Right atrium auricular region (tissue), 2 donors: ENCODE measurements at regions not wholly inside any gene's neighbourhood (a gene's known extent, or its start where the extent isn't known, plus 50 kb on each side); places are given as distances from the start of the nearest gene placed in this dataset.

Experiments
- DNase-seq: peaks from one replicate; pipeline ENCODE4 v3.0.0-alpha.2; 2019; ENCODE audit warnings: low spot score
- H3K27ac ChIP-seq, 2 donors: fragments of 200-600 bp; sonication (generic); 1 replicate in 1 of 2; 2 replicates in 1 of 2; pipeline ENCODE4 v1.5.1; 2016 to 2019
- H3K27me3 ChIP-seq, 2 donors: fragments of 200-600 bp; sonication (generic); one replicate each; pipeline versions ENCODE4 v1.5.1 to v1.6.0; 2017 to 2019
- H3K36me3 ChIP-seq: fragments of 200-600 bp; sonication (generic); one replicate; pipeline ENCODE4 v1.5.1; 2016
- H3K4me1 ChIP-seq, 2 donors: fragments of 200-600 bp; sonication (generic); one replicate each; pipeline versions ENCODE4 v1.5.1 to v1.6.0; 2017 to 2019
- H3K4me3 ChIP-seq, 2 donors: fragments of 200-600 bp; sonication (generic); 1 replicate in 1 of 2; 2 replicates in 1 of 2; pipeline ENCODE4 v1.5.1; 2017 to 2019; ENCODE audit warnings: mild to moderate bottlenecking in 1 of 2, moderate library complexity in 1 of 2
- H3K9me3 ChIP-seq, 2 donors: fragments of 200-600 bp; sonication (generic); one replicate each; pipeline ENCODE4 v1.5.1; 2019
- TF ChIP-seq, protein P1 (sequence below), 2 donors: fragments of 200-600 bp; sonication (generic); IDR thresholded peaks; one replicate each; pipeline ENCODE4 v1.5.1; 2019; ENCODE audit warnings: antibody characterized with exemption in 2 of 2

DNA sequence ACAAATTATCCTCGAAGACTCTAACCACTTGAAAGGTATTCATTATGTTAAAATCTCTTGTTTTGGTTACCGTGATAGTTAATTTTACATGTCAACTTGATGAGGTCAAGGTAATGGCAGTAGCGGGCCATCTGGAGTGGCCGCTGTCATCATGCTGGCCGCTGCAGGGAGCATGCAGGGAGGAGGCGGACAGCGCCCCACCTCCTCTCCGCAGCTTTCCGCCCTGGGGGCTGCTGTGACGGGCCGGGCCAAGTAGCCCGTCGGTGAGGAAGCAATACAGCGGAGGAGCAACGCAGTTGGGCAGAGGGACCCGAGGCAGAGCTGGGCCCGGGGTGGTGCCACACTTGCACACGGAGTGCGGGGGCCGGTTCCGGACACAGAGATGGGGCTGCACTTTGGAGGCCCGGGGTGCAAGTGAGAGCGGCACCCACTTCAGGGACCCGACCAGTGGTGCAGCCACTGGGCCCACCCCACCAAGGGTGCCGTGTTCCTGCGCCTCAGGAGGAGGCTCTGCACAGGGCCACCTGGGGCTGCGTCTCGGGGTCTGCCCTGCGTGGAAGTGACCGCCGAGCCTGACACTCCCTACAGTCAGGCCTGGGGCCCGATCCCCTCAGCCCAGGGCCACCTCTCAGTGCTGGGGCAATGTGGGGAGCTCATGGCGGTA lies 452.4 kb downstream of the LRATD1 start:
- Histone ChIP-seq H3K36me3 (no peaks in the 10 kb centered on the region), H3K27me3 (no peaks in the 10 kb centered on the region), H3K4me3 (no peak overlapping the region)

DNA sequence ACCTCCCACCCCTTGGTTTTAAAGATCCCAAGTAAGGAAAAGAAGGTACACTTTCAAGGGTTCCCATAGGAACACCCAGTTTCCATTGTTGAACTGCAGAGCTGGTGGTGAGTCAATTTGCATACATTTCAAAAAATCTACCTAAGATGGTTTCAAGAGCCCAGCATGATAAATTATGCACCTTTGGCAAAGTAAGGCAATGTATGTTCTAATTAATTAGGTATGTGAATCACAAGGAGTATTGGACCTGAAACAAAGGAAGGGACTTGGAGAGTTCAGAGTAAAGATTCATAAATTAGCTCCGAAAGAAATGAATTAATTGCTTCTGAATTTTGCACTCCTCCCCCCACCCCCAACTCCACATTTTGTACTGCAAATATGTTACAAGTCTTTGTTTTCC lies 459.7 kb downstream of the LRATD1 start:
- H3K4me3 ChIP-seq, result no peak overlapping the region
- TF ChIP-seq, protein P1, sequence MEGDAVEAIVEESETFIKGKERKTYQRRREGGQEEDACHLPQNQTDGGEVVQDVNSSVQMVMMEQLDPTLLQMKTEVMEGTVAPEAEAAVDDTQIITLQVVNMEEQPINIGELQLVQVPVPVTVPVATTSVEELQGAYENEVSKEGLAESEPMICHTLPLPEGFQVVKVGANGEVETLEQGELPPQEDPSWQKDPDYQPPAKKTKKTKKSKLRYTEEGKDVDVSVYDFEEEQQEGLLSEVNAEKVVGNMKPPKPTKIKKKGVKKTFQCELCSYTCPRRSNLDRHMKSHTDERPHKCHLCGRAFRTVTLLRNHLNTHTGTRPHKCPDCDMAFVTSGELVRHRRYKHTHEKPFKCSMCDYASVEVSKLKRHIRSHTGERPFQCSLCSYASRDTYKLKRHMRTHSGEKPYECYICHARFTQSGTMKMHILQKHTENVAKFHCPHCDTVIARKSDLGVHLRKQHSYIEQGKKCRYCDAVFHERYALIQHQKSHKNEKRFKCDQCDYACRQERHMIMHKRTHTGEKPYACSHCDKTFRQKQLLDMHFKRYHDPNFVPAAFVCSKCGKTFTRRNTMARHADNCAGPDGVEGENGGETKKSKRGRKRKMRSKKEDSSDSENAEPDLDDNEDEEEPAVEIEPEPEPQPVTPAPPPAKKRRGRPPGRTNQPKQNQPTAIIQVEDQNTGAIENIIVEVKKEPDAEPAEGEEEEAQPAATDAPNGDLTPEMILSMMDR (IDR thresholded peaks at IDR 0.05), result no peak
- no peaks in the 10 kb centered on the region for H3K4me1 ChIP-seq
- H3K9me3 ChIP-seq, result no peaks in the 10 kb centered on the region
- no peak overlapping the region for H3K27ac ChIP-seq
- no peaks in the 10 kb centered on the region for H3K36me3 ChIP-seq
- no peak for DNase-seq
- no peaks in the 10 kb centered on the region for H3K27me3 ChIP-seq

More for the DNA sequence above, 452.4 kb downstream of the LRATD1 start:
- no peak overlapping the region for H3K27ac ChIP-seq
- no peaks in the 10 kb centered on the region for H3K9me3 ChIP-seq
- no peaks in the 10 kb centered on the region for H3K4me1 ChIP-seq
- no peak for DNase-seq
- TF ChIP-seq, protein P1 (IDR thresholded peaks at IDR 0.05), result no peak

GRCh38 chr2:15092691-15093090 lies 460.2 kb downstream of the LRATD1 start:
- TF ChIP-seq, protein P1 (IDR thresholded peaks at IDR 0.05), result no peak
- no peaks in the 10 kb centered on the region for H3K9me3 ChIP-seq
- DNase-seq, result no peak
- no peak overlapping the region for H3K4me3 ChIP-seq
- H3K27me3 ChIP-seq, result no peaks in the 10 kb centered on the region
- H3K4me1 ChIP-seq, result no peaks in the 10 kb centered on the region
- no peaks in the 10 kb centered on the region for H3K36me3 ChIP-seq
- no peak overlapping the region for H3K27ac ChIP-seq

DNA sequence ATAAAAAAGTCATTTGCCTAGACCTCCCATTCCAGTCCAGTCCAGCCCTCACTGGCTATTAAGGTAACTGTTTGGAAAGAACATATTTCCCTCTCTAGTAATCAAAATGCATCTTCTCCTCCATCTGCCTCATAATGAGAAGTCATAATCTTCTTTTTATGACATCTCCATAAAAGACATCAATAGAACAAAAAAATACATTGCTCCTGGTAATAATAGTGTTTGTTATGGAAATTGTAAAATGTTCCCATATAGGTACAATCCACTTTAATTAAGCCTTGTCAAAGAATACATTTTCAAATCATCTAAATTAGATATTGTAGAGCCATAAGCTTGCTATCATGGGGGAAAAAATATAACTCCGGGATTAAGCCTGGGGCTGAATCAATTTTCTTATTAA lies 461.6 kb downstream of the LRATD1 start:
- Histone ChIP-seq H3K36me3 (no peaks in the 10 kb centered on the region), H3K9me3 (no peaks in the 10 kb centered on the region), H3K27me3 (no peaks in the 10 kb centered on the region), H3K27ac (no peak overlapping the region), H3K4me3 (no peak overlapping the region), H3K4me1 (no peaks in the 10 kb centered on the region)
- DNase-seq, result no peak
- TF ChIP-seq, protein P1 (IDR thresholded peaks at IDR 0.05), result no peak

GRCh38 chr2:15096873-15097272 lies 464.3 kb downstream of the NBAS start:
- H3K9me3 ChIP-seq, result no peaks in the 10 kb centered on the region
- no peak overlapping the region for H3K4me3 ChIP-seq
- no peaks in the 10 kb centered on the region for H3K4me1 ChIP-seq
- no peak overlapping the region for H3K27ac ChIP-seq
- H3K27me3 ChIP-seq, result no peaks in the 10 kb centered on the region
- H3K36me3 ChIP-seq, result no peaks in the 10 kb centered on the region
- DNase-seq, result no peak
- TF ChIP-seq, protein P1 (IDR thresholded peaks at IDR 0.05), result no peak

- TF ChIP-seq, protein P1 (IDR thresholded peaks at IDR 0.05), result no peak
- no peaks in the 10 kb centered on the region for H3K4me1 ChIP-seq
- H3K9me3 ChIP-seq, result peaks cover 7 to 20% of the 10 kb centered on the region in 2 donors
- no peak overlapping the region for H3K4me3 ChIP-seq
- H3K36me3 ChIP-seq, result no peaks in the 10 kb centered on the region
- DNase-seq, result no peak
- no peaks in the 10 kb centered on the region for H3K27me3 ChIP-seq
- no peak overlapping the region for H3K27ac ChIP-seq
These were observed 454.0 kb downstream of the NBAS start for GRCh38 chr2:15107137-15107536.
